SK-N-SH (cell line): ENCODE measurements at regions not wholly inside any gene's neighbourhood (a gene's known extent, or its start where the extent isn't known, plus 50 kb on each side); places are given as distances from the start of the nearest gene placed in this dataset.
A peak's percentile ranks its signal among the peaks of the same experiment; 100 is the strongest.

ENCODE experiments used
- CTCF ChIA-PET: fragments of 300-600, 350-600 bp; formaldehyde crosslinking; extraction: SDS; loops from one replicate; lab custom pipeline; 2021; lab: Yijun Ruan, JAX
- POLR2A ChIA-PET: fragments of 350-600 bp; sonication (Branson Sonifier 250); formaldehyde crosslinking; extraction: SDS; loops from one replicate; lab custom pipeline; 2020; ENCODE audit warnings: antibody characterized with exemption, inconsistent platforms; lab: Yijun Ruan, JAX
- DNase-seq: peaks from one replicate; pipeline ENCODE4 v3.0.0; 2012
- H2AFZ ChIP-seq: fragments of 200-600 bp; sonication (generic); 2 replicates; pipeline ENCODE4 v1.8.1; 2016; ENCODE audit warnings: antibody characterized with exemption, mild to moderate bottlenecking, low read depth
- H3F3A ChIP-seq: fragments of 200-600 bp; sonication (generic); replicated peaks from 2 replicates; pipeline ENCODE3; 2016; ENCODE audit warnings: antibody characterized with exemption, mild to moderate bottlenecking; ENCODE audit not compliant: insufficient read depth
- H3K27ac ChIP-seq, 2 experiments: fragments of 200-500 bp in 1 of 2; fragments of 200-600 bp in 1 of 2; sonication (Bioruptor generic) in 1 of 2; sonication (generic), shearing (Covaris generic) in 1 of 2; 2 replicates each; pipeline versions ENCODE4 v1.5.1 to v1.6.1; 2014 to 2016; ENCODE audit warnings: low read depth in 2 of 2, inconsistent platforms in 1 of 2, low read length in 1 of 2, mild to moderate bottlenecking in 1 of 2, mixed read lengths in 1 of 2
- H3K27me3 ChIP-seq: fragments of 200-600 bp; sonication (generic), shearing (Covaris generic); 2 replicates; pipeline ENCODE4 v1.6.1; 2016; ENCODE audit warnings: mixed run types; ENCODE audit not compliant: insufficient read depth
- H3K36me3 ChIP-seq, 2 experiments: fragments of 200-500 bp in 1 of 2; fragments of 200-600 bp in 1 of 2; sonication (Bioruptor generic) in 1 of 2; sonication (generic) in 1 of 2; replicated peaks in 1 of 2; 2 replicates each; pipeline versions ENCODE3 to v1.5.1; 2014 to 2016; ENCODE audit warnings: low read length in 1 of 2, mild to moderate bottlenecking in 1 of 2; ENCODE audit not compliant: insufficient read depth in 2 of 2, control insufficient read depth in 1 of 2
- H3K4me1 ChIP-seq, 2 experiments: fragments of 200-500 bp in 1 of 2; fragments of 200-600 bp in 1 of 2; sonication (Bioruptor generic) in 1 of 2; sonication (generic), shearing (Covaris generic) in 1 of 2; 2 replicates each; pipeline versions ENCODE4 v1.5.1 to v1.6.1; 2014 to 2016; ENCODE audit warnings: low read depth in 1 of 2, low read length in 1 of 2, mixed run types in 1 of 2; ENCODE audit not compliant: insufficient read depth in 2 of 2, control insufficient read depth in 1 of 2
- H3K4me2 ChIP-seq: fragments of 200-600 bp; sonication (generic), shearing (Covaris generic); 2 replicates; pipeline ENCODE4 v1.6.1; 2017; ENCODE audit warnings: mixed run types
- H3K4me3 ChIP-seq, 2 experiments: fragments of 200-500 bp in 1 of 2; fragments of 200-600 bp in 1 of 2; sonication (Bioruptor generic) in 1 of 2; sonication (generic), shearing (Covaris generic) in 1 of 2; 2 replicates each; pipeline versions ENCODE4 v1.5.1 to v1.8.1; 2014 to 2016; ENCODE audit warnings: low read depth in 2 of 2, inconsistent platforms in 1 of 2, low read length in 1 of 2, mild to moderate bottlenecking in 1 of 2, mixed read lengths in 1 of 2, moderate library complexity in 1 of 2
- H3K79me2 ChIP-seq: fragments of 200-600 bp; sonication (generic); 2 replicates; pipeline ENCODE4 v1.8.1; 2017; ENCODE audit warnings: mild to moderate bottlenecking; ENCODE audit not compliant: insufficient read depth
- H3K9ac ChIP-seq: fragments of 200-600 bp; sonication (generic); 2 replicates; pipeline ENCODE4 v1.6.1; 2017; ENCODE audit warnings: mixed run types
- H3K9me2 ChIP-seq: fragments of 200-600 bp; sonication (generic); 2 replicates; pipeline ENCODE4 v1.6.1; 2017; ENCODE audit warnings: mixed run types
- H3K9me3 ChIP-seq: fragments of 200-600 bp; sonication (generic); 2 replicates; pipeline ENCODE4 v1.6.1; 2017; ENCODE audit warnings: mixed run types, mild to moderate bottlenecking, moderate library complexity
- H4K20me1 ChIP-seq: fragments of 200-600 bp; sonication (generic); 2 replicates; pipeline ENCODE4 v1.6.1; 2017; ENCODE audit warnings: mild to moderate bottlenecking, mixed run types; ENCODE audit not compliant: insufficient read depth
- CTCF ChIP-seq: fragments of 200-600 bp; sonication (generic); IDR thresholded peaks from 2 replicates; pipeline ENCODE4 v1.6.1; 2017; ENCODE audit warnings: antibody characterized with exemption, mild to moderate bottlenecking, moderate library complexity
- EP300 ChIP-seq, 2 experiments: IDR thresholded peaks; 2 replicates each; pipeline versions ENCODE4 v1.4.0 to v1.6.1; 2012; ENCODE audit warnings: borderline replicate concordance in 1 of 2, low read depth in 1 of 2, low read length in 1 of 2
- FOXJ3 ChIP-seq: sonication (generic); formaldehyde crosslinking; IDR thresholded peaks from 2 replicates; pipeline ENCODE4 v1.5.1; 2020; ENCODE audit warnings: mild to moderate bottlenecking, missing genetic modification reagents
- GABPA ChIP-seq: IDR thresholded peaks from 2 replicates; pipeline ENCODE4 v1.4.0; 2012; ENCODE audit warnings: low read depth, mild to moderate bottlenecking
- GATA2 ChIP-seq: sonication (generic); formaldehyde crosslinking; IDR thresholded peaks from 2 replicates; pipeline ENCODE4 v1.5.0; 2020; ENCODE audit warnings: mild to moderate bottlenecking, missing genetic modification reagents
- IRF3 ChIP-seq: fragments of 150-350 bp; IDR thresholded peaks from 2 replicates; pipeline ENCODE4 v1.6.1; 2016; ENCODE audit warnings: mild to moderate bottlenecking, low read depth, low read length
- MAX ChIP-seq: IDR thresholded peaks from 2 replicates; pipeline ENCODE4 v1.4.0; 2012; ENCODE audit warnings: low read depth
- MXI1 ChIP-seq: IDR thresholded peaks from 2 replicates; pipeline ENCODE4 v1.6.1; 2012; ENCODE audit warnings: mild to moderate bottlenecking, low read depth, low read length, improper control_type of control experiment
- NFIC ChIP-seq: IDR thresholded peaks from 2 replicates; pipeline ENCODE4 v1.4.0; 2012; ENCODE audit warnings: borderline replicate concordance
- PBX3 ChIP-seq: IDR thresholded peaks from 2 replicates; pipeline ENCODE4; 2012
- POLR2AphosphoS5 ChIP-seq: IDR thresholded peaks from 2 replicates; pipeline ENCODE4 v1.6.1; 2012; ENCODE audit warnings: low read depth, low read length
- RFX5 ChIP-seq: IDR thresholded peaks from 2 replicates; pipeline ENCODE4 v1.6.1; 2012; ENCODE audit warnings: mild to moderate bottlenecking, improper control_type of control experiment, low read length
- SIN3A ChIP-seq: IDR thresholded peaks from 2 replicates; pipeline ENCODE4 v1.6.1; 2012; ENCODE audit warnings: low read depth, mild to moderate bottlenecking, low read length, moderate library complexity, borderline replicate concordance
- TAF1 ChIP-seq: IDR thresholded peaks from 2 replicates; pipeline ENCODE4 v1.6.1; 2012; ENCODE audit warnings: low read depth, mild to moderate bottlenecking, low read length, moderate library complexity, borderline replicate concordance
- TCF12 ChIP-seq: IDR thresholded peaks from 2 replicates; pipeline ENCODE4 v1.4.0; 2012
- YY1 ChIP-seq: IDR thresholded peaks from 2 replicates; pipeline ENCODE4 v1.4.0; 2012; ENCODE audit warnings: low read depth, mild to moderate bottlenecking
- ZBTB33 ChIP-seq: IDR thresholded peaks from 2 replicates; pipeline ENCODE4 v1.4.0; 2012; ENCODE audit warnings: low read depth, borderline replicate concordance
- WGBS: methylation state at CpG from one replicate; pipeline ENCODE4 v1.1.6; 2017; ENCODE audit warnings: low lambda C conversion rate; 5-methylcytosine and 5-hydroxymethylcytosine counted together

GRCh38 chr12:124654666-124655047 is 87.2 kb upstream of the NCOR2 start:
- Histone ChIP-seq H3K36me3 (no peaks in the 10 kb centered on the region), H3K4me1 (peaks cover 32 to 52% of the 10 kb centered on the region in 2 experiments), H3K4me3 (no peak overlapping the region), H4K20me1 (no peaks in the 10 kb centered on the region), H3K79me2 (no peaks in the 10 kb centered on the region), H3K27ac (peak overlapping the region; percentile 94 to 99), H3K9me3 (no peaks in the 10 kb centered on the region), H2AFZ (peak overlapping the region; percentile 81), H3K4me2 (peak overlapping the region; percentile 73), H3K9me2 (no peaks in the 10 kb centered on the region), H3K27me3 (no peaks in the 10 kb centered on the region), H3K9ac (peak overlapping the region; percentile 60; the same call in 1 of the 2 replicates), H3F3A (peaks cover 27% of the 10 kb centered on the region)
- no peak for DNase-seq
- CTCF ChIA-PET = interaction anchor here (0.8 to 1.5 kb wide), 4 partner anchors 13 to 52 kb away, joined by 3 to 4 read pairs (median 4); no protein-coding TSS in a partner anchor
- POLR2A ChIA-PET = interaction anchor here (1.2 kb wide), 1 partner anchor 15 kb away, joined by 4 read pairs; no protein-coding TSS in a partner anchor
- 66% methylated on average over 10 of the region's 13 CpGs for WGBS
- no peak for TF ChIP-seq ZBTB33
- no peak for TF ChIP-seq NFIC
- TF ChIP-seq GABPA = no peak
- TF ChIP-seq, all 33 proteins: peak for 0

GRCh38 chr12:124653169-124653931 is 85.9 kb upstream of the NCOR2 start:
- Histone ChIP-seq H3K4me1 (peaks cover 32 to 52% of the 10 kb centered on the region in 2 experiments), H3K9me3 (no peaks in the 10 kb centered on the region), H4K20me1 (no peaks in the 10 kb centered on the region), H3K9ac (no peak overlapping the region), H3K36me3 (no peaks in the 10 kb centered on the region), H3K4me2 (no peak overlapping the region), H3K79me2 (no peaks in the 10 kb centered on the region), H2AFZ (0 out of 2 replicates have a peak overlapping the region, but pooled peaks have one; percentile 37), H3F3A (peaks cover 27% of the 10 kb centered on the region), H3K4me3 (no peak overlapping the region), H3K27ac (peak overlapping the region; percentile 67 to 94; a peak in 3 of 4 replicates), H3K27me3 (no peaks in the 10 kb centered on the region), H3K9me2 (no peaks in the 10 kb centered on the region)
- 81% methylated on average over 17 of the region's 19 CpGs for WGBS
- CTCF ChIA-PET = interaction anchor here (1.1 kb wide), 1 partner anchor 50 kb away, joined by 3 read pairs; no protein-coding TSS in a partner anchor
- POLR2A ChIA-PET = interaction anchor here (0.6 kb wide), 1 partner anchor 1120 kb away, joined by 3 read pairs; the partner anchor contains the start of gene RILPL1
- DNase-seq = no peak
- TF ChIP-seq TCF12 (no peak), MXI1 (no peak), GATA2 (CRISPR knock-in tag) (no peak), FOXJ3 (CRISPR knock-in tag) (no peak), ZBTB33 (no peak), MAX (no peak), GABPA (no peak), SIN3A (no peak), PBX3 (no peak), YY1 (no peak), CTCF (no peak), POLR2AphosphoS5 (no peak), TAF1 (no peak), RFX5 (no peak), IRF3 (no peak), EP300 (IDR thresholded peaks at IDR 0.05; ENCODE audit: borderline replicate concordance in 1 of 2, low read depth in 1 of 2, low read length in 1 of 2) (no peak)
